Glutamatergic neuron (in vitro differentiated cells): ENCODE measurements at regions not wholly inside any gene's neighbourhood (a gene's known extent, or its start where the extent isn't known, plus 50 kb on each side); places are given as distances from the start of the nearest gene placed in this dataset.

Source experiments
- DNase-seq: peaks from one replicate; pipeline ENCODE4 v3.0.0; 2022
- H3K27ac Mint-ChIP-seq: one replicate; pipeline ENCODE4 v1.8.0; 2020; ENCODE audit warnings: mild to moderate bottlenecking, mixed read lengths, inconsistent platforms; ENCODE audit not compliant: unreplicated experiment
- H3K27me3 Mint-ChIP-seq: one replicate; pipeline ENCODE4 v1.8.0; 2020; ENCODE audit warnings: mild to moderate bottlenecking, moderate library complexity, mixed read lengths, inconsistent platforms; ENCODE audit not compliant: unreplicated experiment
- H3K36me3 Mint-ChIP-seq: one replicate; pipeline ENCODE4 v1.8.0; 2020; ENCODE audit warnings: mild to moderate bottlenecking, mixed read lengths, inconsistent platforms; ENCODE audit not compliant: unreplicated experiment
- H3K4me1 Mint-ChIP-seq: one replicate; pipeline ENCODE4 v1.8.0; 2020; ENCODE audit warnings: mild to moderate bottlenecking, low read depth, mixed read lengths, inconsistent platforms; ENCODE audit not compliant: unreplicated experiment
- H3K4me3 Mint-ChIP-seq: one replicate; pipeline ENCODE4 v1.8.0; 2020; ENCODE audit warnings: mild to moderate bottlenecking, mixed read lengths, inconsistent platforms; ENCODE audit not compliant: unreplicated experiment
- H3K9me3 Mint-ChIP-seq: one replicate; pipeline ENCODE4 v1.8.0; 2020; ENCODE audit warnings: mild to moderate bottlenecking, moderate library complexity, mixed read lengths, inconsistent platforms; ENCODE audit not compliant: unreplicated experiment
- CTCF ChIP-seq: fragments of 200-600 bp; sonication (generic); IDR thresholded peaks from one replicate; pipeline ENCODE4 v1.5.0; 2021; ENCODE audit not compliant: partially characterized antibody, unreplicated experiment

- no peaks in the 10 kb centered on the region for H3K9me3 Mint-ChIP-seq
- H3K36me3 Mint-ChIP-seq, result no peaks in the 10 kb centered on the region
- no peaks in the 10 kb centered on the region for H3K4me1 Mint-ChIP-seq
- no peak for DNase-seq
- no peak for TF ChIP-seq CTCF
- no peak overlapping the region for H3K4me3 Mint-ChIP-seq
- no peaks in the 10 kb centered on the region for H3K27me3 Mint-ChIP-seq
- H3K27ac Mint-ChIP-seq, result no peak overlapping the region
Measured at GRCh38 chr2:122704109-122704563, 948.7 kb downstream of the TSN start.

- Mint-ChIP-seq H3K27me3 (no peaks in the 10 kb centered on the region), H3K27ac (no peak overlapping the region), H3K36me3 (no peaks in the 10 kb centered on the region), H3K4me1 (no peaks in the 10 kb centered on the region), H3K9me3 (no peaks in the 10 kb centered on the region), H3K4me3 (no peak overlapping the region)
- TF ChIP-seq CTCF, result no peak
- no peak for DNase-seq
Measured at GRCh38 chr2:122705746-122706145, 950.3 kb downstream of the TSN start.

GRCh38 chr2:122706757-122707223, 951.3 kb downstream of the TSN start:
- no peak for TF ChIP-seq CTCF
- no peak overlapping the region for H3K27ac Mint-ChIP-seq
- no peaks in the 10 kb centered on the region for H3K36me3 Mint-ChIP-seq
- H3K9me3 Mint-ChIP-seq, result no peaks in the 10 kb centered on the region
- no peak overlapping the region for H3K4me3 Mint-ChIP-seq
- no peaks in the 10 kb centered on the region for H3K4me1 Mint-ChIP-seq
- no peak for DNase-seq
- no peaks in the 10 kb centered on the region for H3K27me3 Mint-ChIP-seq

- Mint-ChIP-seq H3K4me3 (no peak overlapping the region), H3K4me1 (no peaks in the 10 kb centered on the region), H3K9me3 (no peaks in the 10 kb centered on the region), H3K27me3 (no peaks in the 10 kb centered on the region), H3K36me3 (no peaks in the 10 kb centered on the region), H3K27ac (no peak overlapping the region)
- no peak for DNase-seq
- no peak for TF ChIP-seq CTCF
Measured at GRCh38 chr2:122707224-122707824, 951.9 kb downstream of the TSN start.

- no peak overlapping the region for H3K27ac Mint-ChIP-seq
- no peak overlapping the region for H3K4me3 Mint-ChIP-seq
- H3K27me3 Mint-ChIP-seq, result no peaks in the 10 kb centered on the region
- TF ChIP-seq CTCF, result no peak
- no peaks in the 10 kb centered on the region for H3K36me3 Mint-ChIP-seq
- H3K4me1 Mint-ChIP-seq, result no peaks in the 10 kb centered on the region
- DNase-seq, result no peak
- peaks cover 2% of the 10 kb centered on the region for H3K9me3 Mint-ChIP-seq
Measured at GRCh38 chr2:122710049-122710448, 954.6 kb downstream of the TSN start.
